Omental fat pad (tissue), 3 donors: ENCODE measurements at regions not wholly inside any gene's neighbourhood (a gene's known extent, or its start where the extent isn't known, plus 50 kb on each side); places are given as distances from the start of the nearest gene placed in this dataset.
"Not testable (repeated sequence)": the region's sequence is repeated elsewhere in the genome, so short reads cannot be mapped to it uniquely, and the experiment has no call there.

Source experiments
- ATAC-seq: fragments of 150-250 bp; one replicate; pipeline ENCODE4 v1.9.1; 2016; ENCODE audit warnings: mild to moderate bottlenecking, moderate library complexity; ENCODE audit not compliant: low FRiP score
- DNase-seq: peaks from one replicate; pipeline ENCODE4 v3.0.0-alpha.2; 2019; ENCODE audit warnings: low spot score
- TF ChIP-seq, protein P1 (sequence below), 3 donors: fragments of 450-650 bp; IDR thresholded peaks; one replicate each; pipeline ENCODE4 v1.5.1; 2016 to 2017; ENCODE audit warnings: antibody characterized with exemption in 3 of 3, mild to moderate bottlenecking in 3 of 3, moderate library complexity in 2 of 3

DNA sequence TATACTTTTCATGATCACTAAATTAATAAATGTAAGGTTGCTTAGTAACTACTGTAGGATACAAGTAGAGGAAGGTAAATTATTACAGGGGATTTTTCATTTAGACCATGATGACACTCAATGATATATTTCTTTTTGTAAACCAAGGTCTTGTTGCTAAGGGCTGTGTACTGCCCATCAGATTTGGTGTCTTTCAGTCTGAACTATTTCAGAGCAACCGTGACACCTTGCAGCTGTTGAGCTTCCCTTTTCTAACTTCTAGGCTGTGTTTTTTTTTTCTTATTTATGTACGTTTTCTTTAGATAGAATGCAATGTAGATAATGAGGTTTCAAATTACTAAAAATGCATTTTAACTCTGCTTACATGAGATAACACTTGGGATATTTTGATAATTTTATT, 292.0 kb upstream of the MBL2 start:
- DNase-seq = no peak
- TF ChIP-seq, protein P1, sequence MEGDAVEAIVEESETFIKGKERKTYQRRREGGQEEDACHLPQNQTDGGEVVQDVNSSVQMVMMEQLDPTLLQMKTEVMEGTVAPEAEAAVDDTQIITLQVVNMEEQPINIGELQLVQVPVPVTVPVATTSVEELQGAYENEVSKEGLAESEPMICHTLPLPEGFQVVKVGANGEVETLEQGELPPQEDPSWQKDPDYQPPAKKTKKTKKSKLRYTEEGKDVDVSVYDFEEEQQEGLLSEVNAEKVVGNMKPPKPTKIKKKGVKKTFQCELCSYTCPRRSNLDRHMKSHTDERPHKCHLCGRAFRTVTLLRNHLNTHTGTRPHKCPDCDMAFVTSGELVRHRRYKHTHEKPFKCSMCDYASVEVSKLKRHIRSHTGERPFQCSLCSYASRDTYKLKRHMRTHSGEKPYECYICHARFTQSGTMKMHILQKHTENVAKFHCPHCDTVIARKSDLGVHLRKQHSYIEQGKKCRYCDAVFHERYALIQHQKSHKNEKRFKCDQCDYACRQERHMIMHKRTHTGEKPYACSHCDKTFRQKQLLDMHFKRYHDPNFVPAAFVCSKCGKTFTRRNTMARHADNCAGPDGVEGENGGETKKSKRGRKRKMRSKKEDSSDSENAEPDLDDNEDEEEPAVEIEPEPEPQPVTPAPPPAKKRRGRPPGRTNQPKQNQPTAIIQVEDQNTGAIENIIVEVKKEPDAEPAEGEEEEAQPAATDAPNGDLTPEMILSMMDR (IDR thresholded peaks at IDR 0.05) = no peak
- no peak for ATAC-seq

DNA sequence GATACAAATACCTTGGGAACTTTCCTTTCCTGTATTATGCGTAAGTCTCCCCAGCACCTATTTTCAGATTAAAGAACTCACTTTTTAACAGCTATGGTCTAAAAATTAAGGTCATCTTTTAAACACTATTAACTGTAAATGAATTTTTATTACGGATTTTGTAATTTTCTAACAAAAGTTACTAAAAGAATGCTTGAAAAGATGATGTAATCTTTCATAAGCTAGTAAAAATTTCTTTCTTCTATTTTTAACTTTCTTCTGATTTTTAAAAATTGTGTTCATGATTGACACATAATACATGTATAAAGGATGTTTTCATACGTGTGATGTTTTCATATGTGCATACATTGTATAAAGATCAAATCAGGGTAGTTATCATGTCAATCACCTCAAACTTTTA, 291.2 kb upstream of the MBL2 start:
- no peak for DNase-seq
- TF ChIP-seq, protein P1 (IDR thresholded peaks at IDR 0.05) = no peak
- ATAC-seq = no peak

DNA sequence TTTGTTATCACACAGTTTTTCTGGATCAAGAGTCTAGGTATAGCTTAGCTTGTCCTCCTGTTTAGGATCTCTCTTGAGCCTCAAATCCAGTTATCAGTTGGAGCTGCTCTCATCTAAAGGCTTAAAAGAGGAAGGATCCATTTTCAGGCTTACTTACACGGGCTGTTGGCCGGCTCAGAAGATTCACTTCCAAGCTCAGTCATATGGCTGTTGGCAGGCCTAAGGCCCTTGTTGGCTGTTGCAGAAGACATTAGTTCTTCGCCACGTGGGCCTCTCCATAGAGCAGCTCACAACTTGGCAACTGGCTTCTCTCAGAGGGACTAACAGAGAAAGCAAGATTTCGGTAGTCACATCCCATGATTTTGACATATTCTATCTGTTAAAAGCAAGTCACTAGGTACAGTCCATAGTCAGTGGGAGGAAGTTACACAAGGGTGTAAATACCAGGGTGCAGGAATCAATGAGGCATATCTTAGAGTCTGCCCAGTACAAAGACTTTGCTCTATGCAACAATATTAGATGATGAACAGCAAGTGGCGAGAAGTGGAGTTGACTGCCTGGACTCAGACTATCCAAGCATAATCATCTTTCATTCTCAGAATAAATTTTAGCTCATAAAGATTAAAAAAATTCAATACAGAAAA, 280.1 kb upstream of the MBL2 start:
- ATAC-seq (no peak), DNase-seq (no peak)
- TF ChIP-seq, protein P1 (IDR thresholded peaks at IDR 0.05) = no peak

DNA sequence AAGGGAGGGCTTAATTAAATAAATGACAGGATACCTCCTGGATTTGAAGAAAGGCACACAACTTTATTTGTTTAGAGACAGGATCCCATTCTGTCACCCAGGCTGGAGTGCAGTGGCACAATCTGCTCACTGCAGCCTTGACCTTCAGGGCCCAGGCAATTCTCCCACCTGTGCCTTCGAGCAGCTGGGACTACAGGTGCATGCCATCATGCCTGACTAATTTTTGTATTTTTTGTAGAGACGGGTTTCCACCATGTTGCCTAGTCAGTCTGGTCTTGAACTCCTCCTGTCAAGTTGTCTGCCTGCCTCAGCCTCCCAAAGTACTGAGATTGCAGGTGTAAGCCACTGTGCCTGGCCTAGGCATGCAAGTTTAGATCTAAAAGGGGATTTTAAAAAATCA, 272.7 kb upstream of the MBL2 start:
- TF ChIP-seq, protein P1 (IDR thresholded peaks at IDR 0.05) = no peak
- ATAC-seq = no peak
- DNase-seq = no peak

DNA sequence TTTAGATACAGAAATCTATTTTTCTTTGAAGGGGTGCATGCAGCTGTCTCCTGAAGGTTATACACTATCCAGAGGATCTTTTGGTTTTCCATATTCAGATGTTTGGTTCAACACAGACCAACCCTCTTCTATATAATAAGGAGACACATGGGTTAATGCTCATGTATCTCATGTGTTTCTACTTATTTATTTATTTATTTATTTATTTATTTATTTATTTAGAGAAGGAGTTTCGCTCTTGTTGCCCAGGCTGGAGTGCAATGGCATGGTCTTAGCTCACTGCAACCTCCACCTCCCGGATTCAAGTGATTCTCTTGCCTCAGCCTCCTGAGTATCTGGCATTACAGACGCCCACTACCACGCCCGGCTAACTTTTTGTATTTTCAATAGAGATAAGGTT, 263.2 kb upstream of the MBL2 start:
- ATAC-seq, DNase-seq: not testable (repeated sequence)

DNA sequence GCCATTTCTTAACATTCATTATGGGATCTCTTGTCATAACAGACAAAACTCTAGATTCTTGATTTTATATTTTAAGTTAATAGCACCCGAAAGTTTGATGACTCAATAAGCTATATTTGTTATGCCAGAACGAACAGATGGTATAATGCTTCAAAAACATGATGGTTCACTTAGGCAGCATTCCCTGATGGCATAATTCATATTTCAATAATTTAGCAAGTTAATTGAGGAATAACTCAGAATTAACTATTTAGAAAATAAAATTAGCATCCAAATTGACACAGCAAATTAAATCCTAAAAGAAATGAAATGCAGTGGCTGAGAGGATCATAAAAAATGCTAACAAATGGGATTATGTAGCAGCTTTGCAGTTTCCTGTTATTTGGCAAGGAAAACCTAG, 260.8 kb upstream of the MBL2 start:
- no peak for DNase-seq
- no peak for ATAC-seq
- TF ChIP-seq, protein P1 (IDR thresholded peaks at IDR 0.05) = no peak

DNA sequence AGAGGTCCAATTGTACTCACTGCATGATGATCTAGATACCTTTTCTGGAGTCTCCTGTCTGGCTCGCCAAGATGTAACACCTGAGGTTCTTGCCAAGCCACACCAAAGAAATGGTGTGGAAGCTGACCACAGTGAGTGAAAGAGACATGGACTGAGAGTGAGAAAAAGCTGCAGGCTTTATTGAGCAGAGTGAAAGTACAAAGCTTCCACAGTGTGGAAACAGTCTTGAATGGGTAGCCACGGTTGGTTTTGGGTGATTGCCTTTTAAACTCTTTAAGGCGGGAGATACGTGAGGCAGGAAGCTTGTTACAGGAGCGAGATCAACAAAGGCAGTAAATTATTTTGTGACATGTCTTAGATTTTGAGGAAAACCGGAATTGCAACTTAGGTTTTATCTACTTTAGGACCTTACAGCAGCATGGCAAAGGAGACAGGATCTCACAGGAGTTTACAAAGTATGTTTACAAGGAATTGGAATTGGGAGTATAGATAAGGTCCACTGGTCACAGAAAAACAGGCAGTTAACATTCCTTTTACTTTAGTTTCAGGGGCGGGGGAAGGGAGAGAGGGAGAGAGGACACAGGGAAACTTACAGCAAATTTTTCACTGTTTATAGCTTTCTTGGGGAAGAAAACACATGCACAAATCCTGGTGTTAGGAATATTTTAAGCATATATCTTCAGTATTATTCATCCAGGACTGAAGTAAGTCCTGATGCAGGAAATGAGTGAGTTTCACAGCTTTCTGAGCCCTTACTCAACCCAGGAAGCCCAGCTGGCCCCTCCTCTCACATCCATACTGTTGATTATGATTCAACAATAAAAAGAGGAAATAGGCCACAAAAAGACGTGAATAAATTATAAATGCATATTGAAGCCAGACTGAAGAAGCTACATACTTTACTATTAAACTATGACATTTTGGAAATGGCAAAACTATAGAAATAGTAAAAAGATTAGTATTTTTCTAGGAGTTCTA, 257.6 kb upstream of the MBL2 start:
- ATAC-seq, DNase-seq: not testable (repeated sequence)

DNA sequence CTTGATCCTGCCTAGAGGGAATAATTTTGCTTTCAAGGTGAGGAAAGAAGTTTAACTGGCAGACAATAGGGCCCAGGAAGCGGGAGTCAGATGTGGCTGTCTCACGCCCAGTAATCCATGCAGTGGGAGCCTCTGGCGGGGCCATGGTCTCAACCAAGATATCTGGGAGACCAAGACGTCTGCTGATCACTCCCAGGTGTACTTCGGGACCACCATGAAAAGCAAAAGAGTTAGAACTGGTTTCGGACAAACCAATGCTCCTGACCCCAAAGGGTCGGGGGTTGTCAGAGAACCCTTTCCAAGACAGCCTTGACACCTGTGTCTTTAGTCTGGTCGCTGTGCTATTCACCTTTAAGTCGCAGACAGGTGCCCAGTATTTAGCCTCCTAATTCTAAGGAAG, 256.9 kb upstream of the MBL2 start:
- no peak for ATAC-seq
- DNase-seq = no peak

DNA sequence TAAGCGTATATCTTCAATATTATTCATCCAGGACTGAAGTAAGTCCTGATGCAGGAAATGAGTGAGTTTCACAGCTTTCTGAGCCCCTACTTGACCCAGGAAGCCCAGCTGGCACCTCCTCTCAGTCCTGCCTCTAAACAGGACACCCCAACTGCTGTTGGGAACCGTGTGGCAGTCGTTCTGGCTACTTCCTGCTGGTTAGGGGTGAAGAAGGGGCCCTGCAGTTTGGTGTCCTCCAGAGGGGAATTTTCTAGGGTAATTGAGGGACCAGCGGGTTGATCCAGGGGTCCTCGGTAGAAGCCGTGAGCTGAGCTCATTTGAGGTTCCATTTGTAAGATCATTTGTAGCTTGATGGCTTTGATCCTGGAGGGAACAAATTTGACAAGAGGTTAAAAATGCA, 253.2 kb upstream of the MBL2 start:
- not testable (repeated sequence) for DNase-seq, ATAC-seq

More for the DNA sequence above, 256.9 kb upstream of the MBL2 start:
- TF ChIP-seq, protein P1 (IDR thresholded peaks at IDR 0.05) = no peak
